CD14-positive monocyte (primary cell): ENCODE measurements at regions not wholly inside any gene's neighbourhood (a gene's known extent, or its start where the extent isn't known, plus 50 kb on each side); places are given as distances from the start of the nearest gene placed in this dataset.

Source experiments
- DNase-seq, 3 donors: peaks; one replicate each; pipeline ENCODE4 v3.0.0-alpha.2; 2011 to 2022
- H2AFZ ChIP-seq: 2 replicates; pipeline ENCODE4 v1.6.0; 2012; ENCODE audit warnings: mild to moderate bottlenecking, low read depth, low read length, inconsistent platforms; ENCODE audit not compliant: insufficient read depth, poor library complexity, severe bottlenecking
- H3K27ac ChIP-seq, 2 donors: 1 replicate in 1 of 2; 2 replicates in 1 of 2; pipeline ENCODE4 v1.5.1; 2012 to 2013; ENCODE audit warnings: low read length in 2 of 2, control low read depth in 1 of 2, inconsistent platforms in 1 of 2, low read depth in 1 of 2, mild to moderate bottlenecking in 1 of 2
- H3K27me3 ChIP-seq, 2 donors: one replicate each; pipeline versions ENCODE4 v1.6.0 to v1.6.1; 2011 to 2013; ENCODE audit warnings: low read length in 2 of 2; ENCODE audit not compliant: control insufficient read depth in 2 of 2, insufficient read depth in 2 of 2
- H3K36me3 ChIP-seq, 2 donors: replicated peaks in 1 of 2; 1 replicate in 1 of 2; 2 replicates in 1 of 2; pipeline versions ENCODE4 v1.5.1 to v1.6.1; 2012 to 2013; ENCODE audit warnings: low read length in 2 of 2, control low read depth in 1 of 2, inconsistent platforms in 1 of 2, mild to moderate bottlenecking in 1 of 2; ENCODE audit not compliant: insufficient read depth in 2 of 2, control insufficient read depth in 1 of 2
- H3K4me1 ChIP-seq, 2 donors: 1 replicate in 1 of 2; 2 replicates in 1 of 2; pipeline versions ENCODE4 v1.5.1 to v1.6.1; 2012 to 2013; ENCODE audit warnings: low read length in 2 of 2, control low read depth in 1 of 2, inconsistent platforms in 1 of 2, mild to moderate bottlenecking in 1 of 2, moderate library complexity in 1 of 2; ENCODE audit not compliant: insufficient read depth in 2 of 2, control insufficient read depth in 1 of 2
- H3K4me2 ChIP-seq: replicated peaks from 2 replicates; pipeline ENCODE3; 2012; ENCODE audit warnings: low read length, moderate library complexity, mild to moderate bottlenecking; ENCODE audit not compliant: poor library complexity, severe bottlenecking; ENCODE audit errors: extremely low read depth
- H3K4me3 ChIP-seq, 3 experiments: fragments of 200-600 bp in 1 of 3; sonication (generic) in 1 of 3; replicated peaks in 1 of 3; 1 replicate in 2 of 3; 2 replicates in 1 of 3; pipeline ENCODE4 v1.5.1; 2011 to 2013; ENCODE audit warnings: low read length in 3 of 3, mild to moderate bottlenecking in 3 of 3, control low read depth in 2 of 3, low read depth in 2 of 3, inconsistent platforms in 1 of 3, moderate library complexity in 1 of 3
- H3K79me2 ChIP-seq: 2 replicates; pipeline ENCODE4 v1.6.0; 2012; ENCODE audit warnings: mild to moderate bottlenecking, control low read depth, inconsistent platforms, low read length, moderate library complexity; ENCODE audit not compliant: insufficient read depth
- H3K9ac ChIP-seq: 2 replicates; pipeline ENCODE4 v1.6.0; 2017; ENCODE audit warnings: low read length, mild to moderate bottlenecking; ENCODE audit not compliant: insufficient read depth, poor library complexity, severe bottlenecking
- H3K9me3 ChIP-seq, 2 donors: replicated peaks in 1 of 2; 1 replicate in 1 of 2; 2 replicates in 1 of 2; pipeline versions ENCODE4 v1.5.1 to v1.6.1; 2012 to 2013; ENCODE audit warnings: low read length in 2 of 2, control low read depth in 1 of 2; ENCODE audit not compliant: control insufficient read depth in 1 of 2, insufficient read depth in 1 of 2
- H4K20me1 ChIP-seq: 2 replicates; pipeline ENCODE4 v1.6.0; 2012; ENCODE audit warnings: mild to moderate bottlenecking, low read length, control low read depth, moderate library complexity; ENCODE audit not compliant: insufficient read depth
- H3K27ac Mint-ChIP-seq, 7 donors: one replicate each; pipeline ENCODE4 v1.8.0; 2020; ENCODE audit warnings: mild to moderate bottlenecking in 7 of 7, mixed read lengths in 7 of 7, moderate library complexity in 6 of 7, inconsistent platforms in 2 of 7
- H3K27me3 Mint-ChIP-seq, 3 donors: one replicate each; pipeline ENCODE4 v1.8.0; 2021 to 2022; ENCODE audit warnings: low read depth in 3 of 3, mild to moderate bottlenecking in 3 of 3, mixed read lengths in 3 of 3, moderate library complexity in 3 of 3, inconsistent platforms in 1 of 3
- H3K36me3 Mint-ChIP-seq, 2 donors: one replicate each; pipeline ENCODE4 v1.8.0; 2020; ENCODE audit warnings: mixed read lengths in 2 of 2, inconsistent platforms in 1 of 2, mild to moderate bottlenecking in 1 of 2
- H3K4me1 Mint-ChIP-seq: one replicate; pipeline ENCODE4 v1.8.0; 2020; ENCODE audit warnings: mild to moderate bottlenecking, mixed read lengths
- H3K4me3 Mint-ChIP-seq, 2 donors: one replicate each; pipeline ENCODE4 v1.8.0; 2020; ENCODE audit warnings: mild to moderate bottlenecking in 2 of 2, mixed read lengths in 2 of 2, moderate library complexity in 1 of 2
- H3K9me3 Mint-ChIP-seq, 7 donors: one replicate each; pipeline ENCODE4 v1.8.0; 2020 to 2022; ENCODE audit warnings: mixed read lengths in 7 of 7, mild to moderate bottlenecking in 6 of 7, moderate library complexity in 6 of 7, inconsistent platforms in 2 of 7
- CTCF ChIP-seq: fragments of 200-600 bp; IDR thresholded peaks from one replicate; pipeline ENCODE4 v1.8.0; 2022; ENCODE audit warnings: antibody characterized with exemption, mild to moderate bottlenecking
- WGBS: methylation state at CpG from one replicate; pipeline ENCODE4 v1.1.5; 2013; ENCODE audit warnings: missing lambda C conversion rate; ENCODE audit not compliant: insufficient coverage; 5-methylcytosine and 5-hydroxymethylcytosine counted together
- intact Hi-C, 2 donors: fragments of 100-400 bp; cut with micrococcal nuclease; formaldehyde crosslinking; loops; one replicate each; pipeline versions ENCODE4 v1.15.0 to v1.15.1; 2023

- Histone ChIP-seq H2AFZ (no peak overlapping the region), H3K4me3 (no peak overlapping the region), H3K4me1 (peaks cover 0 to 3% of the 10 kb centered on the region in 2 donors), H3K27ac (no peak overlapping the region), H3K4me2 (no peak overlapping the region), H3K27me3 (no peaks in the 10 kb centered on the region), H3K9me3 (peaks cover 0 to 9% of the 10 kb centered on the region in 2 donors), H3K79me2 (no peaks in the 10 kb centered on the region), H4K20me1 (no peaks in the 10 kb centered on the region), H3K9ac (no peak overlapping the region), H3K36me3 (no peaks in the 10 kb centered on the region)
- intact Hi-C loops: no loop called here
- 88% methylated on average over 2 of the region's 3 CpGs for WGBS
- H3K36me3 Mint-ChIP-seq: no peaks in the 10 kb centered on the region
- H3K4me3 Mint-ChIP-seq: no peak overlapping the region
- DNase-seq: no peak
- peaks cover 5% of the 10 kb centered on the region for H3K4me1 Mint-ChIP-seq
- no peaks in the 10 kb centered on the region for H3K27me3 Mint-ChIP-seq
- peaks cover 13 to 23% (median 15%) of the 10 kb centered on the region in 7 donors for H3K9me3 Mint-ChIP-seq
- no peak for TF ChIP-seq CTCF
- no peak overlapping the region for H3K27ac Mint-ChIP-seq
Observed at GRCh38 chr7:16167526-16167925, 253.8 kb downstream of the CRPPA start.

DNA sequence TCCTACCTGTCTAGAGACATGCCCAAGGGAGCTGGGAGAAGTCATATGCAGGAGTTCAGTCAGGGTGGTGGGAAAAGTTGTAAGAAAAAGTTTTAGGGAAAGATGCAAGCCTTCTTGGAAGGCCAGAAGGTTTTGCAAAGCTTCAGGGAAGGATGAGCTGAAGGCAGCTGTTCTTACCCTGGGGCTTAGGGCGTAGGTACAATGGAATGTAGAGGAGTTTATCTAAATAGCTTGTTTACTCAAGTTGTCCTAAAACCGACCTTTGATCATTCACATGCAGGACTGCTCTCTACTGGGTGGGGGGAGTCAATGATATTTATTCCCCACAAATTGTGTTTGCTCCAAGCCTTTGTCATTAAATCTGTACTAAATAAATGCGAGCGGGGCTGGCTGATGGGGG, 277.0 kb downstream of the CRPPA start:
- Histone ChIP-seq H3K27ac (no peak overlapping the region), H4K20me1 (no peaks in the 10 kb centered on the region), H3K9me3 (peaks cover 18 to 19% of the 10 kb centered on the region in 2 donors), H3K4me1 (no peaks in the 10 kb centered on the region), H3K4me2 (no peak overlapping the region), H3K27me3 (no peaks in the 10 kb centered on the region), H3K79me2 (no peaks in the 10 kb centered on the region), H3K36me3 (no peaks in the 10 kb centered on the region), H3K9ac (no peak overlapping the region), H3K4me3 (no peak overlapping the region), H2AFZ (no peak overlapping the region)
- intact Hi-C loops: no loop called here
- no peaks in the 10 kb centered on the region for H3K36me3 Mint-ChIP-seq
- peaks cover 0 to 1% (median 0%) of the 10 kb centered on the region in 3 donors for H3K27me3 Mint-ChIP-seq
- TF ChIP-seq CTCF: no peak
- WGBS: 100% methylated on average over 2 of the region's 4 CpGs
- peaks cover 12 to 30% (median 20%) of the 10 kb centered on the region in 7 donors for H3K9me3 Mint-ChIP-seq
- H3K4me1 Mint-ChIP-seq: no peaks in the 10 kb centered on the region
- H3K4me3 Mint-ChIP-seq: no peak overlapping the region
- no peak for DNase-seq
- no peak overlapping the region for H3K27ac Mint-ChIP-seq
